HG03521 (cell line): ENCODE measurements at regions not wholly inside any gene's neighbourhood (a gene's known extent, or its start where the extent isn't known, plus 50 kb on each side); places are given as distances from the start of the nearest gene placed in this dataset.

Experiments used
- ATAC-seq: cut with Tn5 transposase; IDR thresholded peaks from one replicate; pipeline ENCODE4 v1.9.1; 2021; ENCODE audit warnings: mild to moderate bottlenecking, moderate library complexity; ENCODE audit not compliant: unreplicated experiment

DNA sequence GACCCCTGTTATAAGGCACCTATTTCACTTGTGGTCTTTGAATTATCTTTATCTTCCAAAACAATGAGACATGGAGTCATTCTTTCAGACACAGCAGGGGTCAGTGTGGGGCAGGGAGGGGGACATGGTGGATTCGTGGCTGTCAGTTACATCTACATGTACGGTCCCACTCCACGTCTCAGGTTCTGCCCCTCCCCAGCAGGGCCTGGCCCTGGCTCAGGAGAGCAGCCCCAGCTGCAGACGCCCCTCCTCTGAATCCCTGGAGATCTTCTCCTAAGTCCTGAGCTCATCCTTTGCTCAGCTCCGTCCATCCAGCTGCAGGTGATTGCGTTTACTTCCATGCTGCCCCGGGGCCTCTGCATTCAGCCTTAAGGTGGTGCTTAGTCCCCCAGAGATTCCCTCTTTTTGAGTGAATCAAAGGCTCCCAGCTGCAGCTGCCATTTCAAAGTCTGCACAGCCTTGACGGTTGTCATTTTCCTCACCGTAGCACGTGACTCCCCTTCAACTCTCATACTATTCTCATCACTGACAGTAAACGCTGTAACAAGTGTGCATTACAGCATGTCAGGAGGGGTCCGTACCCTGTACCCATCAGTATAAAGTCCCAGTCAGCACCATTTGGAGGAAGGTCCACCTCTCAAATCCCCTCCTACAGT lies 113.4 kb upstream of the TCERG1L start:
- ATAC-seq, result no peak

DNA sequence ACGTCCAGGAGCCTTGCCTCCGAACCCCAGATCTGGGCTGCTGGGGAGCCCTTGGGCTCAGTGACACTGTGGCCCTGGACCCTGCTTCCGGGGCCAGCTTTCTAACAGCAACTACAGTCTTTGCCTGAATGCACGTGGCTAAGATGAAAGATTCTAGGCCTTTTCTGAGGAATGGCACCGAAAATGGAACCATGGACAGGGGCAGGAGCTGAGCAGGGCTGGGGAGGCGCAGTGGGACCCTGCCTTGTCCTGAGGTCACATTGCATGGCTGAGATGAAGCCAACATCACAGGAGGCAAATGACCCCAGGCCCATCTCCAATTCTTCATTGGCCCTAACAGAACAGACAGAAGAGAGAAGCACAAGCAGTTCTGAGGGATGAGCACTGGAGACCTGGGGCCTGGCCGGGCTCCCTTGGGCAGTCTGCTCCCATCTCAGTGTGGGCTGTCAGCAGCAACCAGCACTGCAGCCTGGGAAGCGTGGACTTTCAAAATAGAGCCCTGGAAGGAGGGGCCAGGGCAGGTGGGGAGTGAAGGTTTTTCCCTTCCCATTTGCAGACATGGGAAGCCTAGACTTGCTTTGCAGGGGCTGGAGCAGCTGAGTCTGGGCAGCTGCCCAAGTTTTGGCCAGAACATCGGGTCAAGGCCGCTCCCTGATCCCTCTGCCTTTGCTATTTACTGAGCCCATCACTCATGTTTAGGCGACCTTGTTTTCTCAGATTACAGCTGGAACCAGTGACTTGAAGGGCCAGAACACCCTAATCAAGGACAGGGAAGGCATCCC lies 114.4 kb upstream of the TCERG1L start:
- ATAC-seq, result no peak

DNA sequence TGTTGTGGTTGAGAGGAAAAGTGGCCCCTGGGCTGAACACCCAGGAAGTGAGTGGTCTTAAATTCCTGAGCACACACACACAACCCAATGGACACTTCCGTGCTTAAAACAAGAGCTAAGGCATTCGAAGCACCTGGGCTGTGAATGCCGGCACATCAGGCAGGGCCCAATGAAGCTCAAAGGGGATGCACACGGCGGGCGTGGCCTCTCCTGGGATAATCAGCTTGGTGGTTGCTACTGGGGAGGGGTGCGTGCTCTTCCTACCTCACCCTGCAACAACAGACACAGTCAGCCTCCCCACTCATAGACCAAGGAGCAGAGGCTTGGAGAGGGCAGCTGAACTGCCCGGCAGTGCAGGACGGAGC lies 115.0 kb upstream of the TCERG1L start:
- ATAC-seq, result no peak

DNA sequence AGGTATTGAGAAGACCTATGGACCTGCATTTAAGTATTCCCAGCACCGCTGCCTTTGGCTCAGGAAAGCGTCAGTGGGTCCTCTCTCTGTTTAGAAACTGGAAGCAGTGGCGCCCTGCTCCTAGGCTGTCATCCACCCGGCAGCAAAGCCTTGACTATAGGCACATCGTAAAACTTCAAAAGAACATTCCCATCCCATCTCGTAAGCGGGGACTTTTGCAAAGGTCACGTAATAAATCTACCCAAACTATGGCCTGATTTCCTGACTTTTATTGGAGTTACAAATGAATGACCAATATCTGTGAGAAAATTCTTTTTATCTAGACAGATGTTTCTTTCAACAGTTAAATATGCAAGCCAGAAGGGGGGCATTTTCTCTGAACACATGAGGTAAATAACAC lies 115.8 kb upstream of the TCERG1L start:
- no peak for ATAC-seq

DNA sequence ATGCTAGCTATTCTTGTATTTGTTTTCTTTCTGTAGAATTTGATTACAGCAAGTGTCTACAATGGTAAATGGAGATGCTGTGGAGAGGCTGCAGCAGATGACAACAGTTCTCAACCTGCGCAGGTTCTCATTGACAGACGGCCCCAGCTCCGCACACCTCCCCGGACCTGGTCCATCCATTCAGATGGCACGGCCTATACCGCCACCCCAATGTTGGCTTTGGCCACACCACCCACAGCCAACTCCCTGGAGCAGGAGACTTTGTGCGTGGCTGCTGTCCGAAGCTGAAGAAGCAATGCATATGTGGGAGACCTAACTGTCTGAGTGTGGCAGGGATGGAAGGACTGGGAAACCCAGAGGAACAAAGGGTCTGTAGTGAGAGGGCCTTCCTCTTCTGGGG lies 116.4 kb upstream of the TCERG1L start:
- ATAC-seq, result no peak

DNA sequence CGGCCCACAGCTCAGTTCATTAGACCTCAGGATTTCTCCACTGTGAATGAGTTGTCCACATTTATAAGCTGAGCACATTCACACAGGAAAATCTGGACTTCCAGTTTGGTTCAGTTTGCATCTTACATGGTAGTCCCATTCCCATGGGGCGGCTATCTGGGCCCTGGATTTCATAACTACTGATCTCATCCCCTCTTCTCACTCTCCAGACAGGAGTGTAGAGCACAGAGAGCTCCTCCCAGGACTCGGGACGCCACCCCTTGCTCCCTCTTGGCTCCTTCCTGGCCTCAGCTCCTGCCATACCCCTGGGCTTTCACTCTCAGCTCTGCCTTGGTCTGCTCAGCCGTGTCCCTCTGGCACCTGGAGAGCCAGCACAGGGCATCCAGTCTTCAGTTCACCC lies 117.6 kb upstream of the TCERG1L start:
- no peak for ATAC-seq

DNA sequence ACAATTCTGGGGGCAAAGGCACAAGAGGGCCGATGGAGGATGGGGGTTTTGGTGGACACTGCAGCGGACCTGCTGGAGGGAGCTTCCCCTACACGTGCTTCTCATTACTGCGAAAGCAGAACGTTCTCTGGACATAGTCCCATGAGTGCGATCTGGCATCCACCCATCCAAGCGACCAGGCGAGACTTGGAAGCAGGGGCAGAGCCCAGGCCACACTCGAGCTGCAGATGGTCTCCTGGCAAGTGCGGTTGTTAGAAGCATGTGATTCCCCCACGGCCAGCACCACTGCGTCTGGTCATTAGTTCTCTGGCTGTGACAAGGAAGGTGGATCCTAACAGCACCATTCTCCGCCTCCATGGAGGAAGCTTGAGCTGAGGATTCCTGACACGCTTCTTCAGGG lies 118.4 kb upstream of the TCERG1L start:
- ATAC-seq, result no peak

DNA sequence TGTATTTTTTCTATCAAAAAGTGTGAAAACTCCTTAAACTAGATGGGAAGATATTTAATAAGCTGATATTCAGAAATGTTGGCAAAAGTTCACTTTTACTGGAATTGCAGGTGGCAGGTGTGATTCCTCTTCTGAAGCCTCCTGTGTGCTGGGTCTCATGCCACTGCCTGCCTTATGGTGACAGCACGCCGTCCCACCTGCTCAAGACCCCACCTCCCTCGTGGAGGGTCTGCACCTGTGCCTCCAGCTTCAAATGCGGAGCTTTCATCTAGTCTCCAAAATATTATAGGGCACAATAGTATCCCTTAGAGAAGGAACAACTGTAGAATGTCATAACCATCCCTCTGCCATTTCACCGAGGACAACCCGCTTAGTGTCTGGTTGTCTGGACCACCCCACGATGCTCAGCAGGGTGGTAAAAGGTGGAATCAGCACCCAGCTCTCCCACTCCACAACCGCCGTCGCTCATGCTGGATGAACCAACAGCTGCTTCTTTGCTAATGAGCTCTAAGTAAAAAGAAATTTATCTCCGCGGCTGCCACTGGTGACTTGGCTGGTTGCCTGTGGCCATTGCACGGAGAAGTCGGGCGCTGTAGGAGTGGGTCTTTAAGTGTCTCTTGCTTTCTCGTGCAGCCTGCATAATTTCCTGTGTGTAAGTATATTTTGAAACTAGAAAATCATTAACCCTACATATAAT lies 119.3 kb upstream of the TCERG1L start:
- no peak for ATAC-seq

DNA sequence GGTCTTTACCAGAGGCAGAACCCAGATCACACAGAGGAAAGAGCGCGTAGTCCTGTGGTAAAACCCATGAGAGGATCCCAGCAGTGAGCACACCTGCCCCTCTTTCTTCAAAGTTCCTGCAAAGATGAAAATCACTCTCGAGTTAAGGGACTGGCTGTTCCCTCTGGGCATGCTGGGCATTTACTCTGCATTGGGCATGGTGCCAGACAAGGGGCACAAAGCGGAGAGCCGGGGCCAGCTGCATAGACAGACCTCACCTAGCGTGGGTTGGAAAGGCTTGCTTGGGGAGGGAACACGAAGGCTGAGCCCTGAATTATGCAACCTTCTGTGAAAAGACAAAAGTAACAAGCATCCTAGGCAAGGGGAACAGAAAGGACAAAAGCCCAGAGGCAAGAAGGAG lies 120.0 kb upstream of the TCERG1L start:
- ATAC-seq, result no peak

DNA sequence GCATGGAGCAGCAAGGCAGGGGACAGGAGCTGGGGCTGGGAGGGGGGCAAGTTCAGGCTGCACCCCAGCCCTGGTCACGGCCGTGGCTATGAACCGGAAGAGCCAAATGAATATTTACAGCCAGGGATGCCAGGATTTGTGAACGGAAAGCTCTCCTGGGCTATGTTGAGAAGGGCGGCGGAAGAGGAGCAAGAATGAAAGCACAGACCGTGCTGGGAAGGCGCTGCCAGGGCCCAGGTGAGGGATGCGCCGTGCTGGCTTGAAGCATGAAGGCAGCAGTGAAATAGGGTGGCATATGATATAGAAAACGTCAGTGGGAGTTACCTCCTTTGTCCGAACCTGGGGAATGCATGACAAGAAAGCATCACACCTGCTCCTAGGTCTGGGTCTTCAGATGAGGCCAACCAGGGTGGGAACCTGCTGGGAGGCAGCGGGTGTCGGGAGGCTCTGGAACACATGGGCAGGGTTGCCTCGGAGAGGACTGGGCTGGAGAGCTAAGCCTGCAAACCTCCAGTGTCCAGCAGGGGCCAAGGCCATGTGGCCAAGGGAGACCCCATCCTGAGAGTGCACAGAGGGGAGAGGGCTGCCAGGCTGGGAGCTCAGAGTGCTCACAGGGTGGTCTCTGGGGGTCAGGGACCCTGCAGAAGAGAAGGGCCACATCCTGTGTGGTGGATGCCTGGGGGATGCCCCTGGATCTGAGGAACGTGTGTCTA lies 120.6 kb upstream of the TCERG1L start:
- ATAC-seq, result no peak

DNA sequence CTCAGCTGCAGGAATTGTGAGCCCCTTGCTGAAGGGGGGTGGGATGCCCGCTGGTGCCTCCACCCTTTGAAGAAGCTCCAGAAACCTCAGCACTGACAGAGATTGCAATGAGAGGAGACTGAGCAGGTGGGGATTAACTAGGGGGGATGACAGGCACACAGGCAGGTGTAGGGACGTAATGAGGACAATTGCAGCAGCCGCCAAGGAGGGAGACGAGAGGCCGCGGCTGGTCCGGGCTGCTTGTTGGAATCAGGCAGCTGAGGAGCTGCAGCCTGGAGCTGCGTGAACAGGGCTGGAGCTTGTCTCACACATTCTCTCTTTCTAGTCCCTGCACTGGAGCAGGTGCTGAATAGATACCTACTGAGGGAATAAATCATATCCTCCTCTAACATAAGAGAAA lies 122.0 kb upstream of the TCERG1L start:
- no peak for ATAC-seq

DNA sequence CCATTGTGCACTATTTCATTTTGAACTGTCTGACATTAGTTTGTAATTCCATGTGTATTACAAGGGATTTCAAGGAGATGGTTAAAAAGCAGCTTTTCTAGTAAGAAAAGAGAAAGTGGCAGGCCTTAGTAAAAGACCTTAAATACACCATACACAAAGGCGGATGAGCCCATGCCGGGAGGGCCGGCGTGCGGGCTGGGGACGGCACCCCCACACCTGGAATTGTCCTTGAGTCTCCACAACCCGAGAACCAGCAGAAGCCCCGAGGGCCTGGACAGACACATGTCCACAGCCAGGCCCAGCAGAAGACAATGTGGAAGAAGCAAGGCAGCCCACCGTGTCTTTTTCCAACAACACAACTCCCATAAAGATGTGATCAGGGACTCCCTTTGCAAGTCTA lies 123.7 kb upstream of the TCERG1L start:
- no peak for ATAC-seq

DNA sequence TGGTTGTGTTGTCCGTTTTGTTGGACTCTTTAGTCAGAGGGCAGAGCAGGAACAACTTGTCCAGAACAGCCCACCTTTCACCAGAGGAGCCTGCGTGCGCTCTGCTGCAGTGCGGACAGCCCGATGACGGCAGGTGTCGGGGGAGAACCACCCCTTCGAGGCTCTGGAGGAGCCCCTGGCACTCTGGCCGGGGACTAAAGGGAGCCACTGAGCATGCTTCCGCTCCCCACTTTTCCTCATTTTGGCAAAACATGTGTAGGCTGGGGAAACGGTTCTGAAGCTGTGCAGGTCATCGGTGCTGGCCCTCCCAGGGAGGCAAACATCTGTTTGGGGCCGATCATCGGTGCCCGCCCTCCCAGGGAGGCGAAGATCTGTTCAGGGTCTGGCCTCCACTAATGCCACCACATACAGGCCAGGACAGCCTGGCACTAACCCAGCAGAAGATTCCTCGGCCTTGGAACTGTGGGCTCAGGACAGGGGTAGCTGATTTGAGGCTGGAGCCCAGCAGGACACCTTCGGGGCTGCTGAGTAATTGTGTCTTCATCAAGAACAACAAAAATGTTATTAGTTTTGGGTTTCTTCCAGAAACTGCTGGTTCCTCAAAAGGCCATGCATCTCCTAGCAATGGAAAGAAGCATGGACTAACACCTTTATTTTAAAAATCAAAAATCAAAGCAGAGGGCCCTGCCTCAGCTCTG lies 124.4 kb upstream of the TCERG1L start:
- no peak for ATAC-seq

DNA sequence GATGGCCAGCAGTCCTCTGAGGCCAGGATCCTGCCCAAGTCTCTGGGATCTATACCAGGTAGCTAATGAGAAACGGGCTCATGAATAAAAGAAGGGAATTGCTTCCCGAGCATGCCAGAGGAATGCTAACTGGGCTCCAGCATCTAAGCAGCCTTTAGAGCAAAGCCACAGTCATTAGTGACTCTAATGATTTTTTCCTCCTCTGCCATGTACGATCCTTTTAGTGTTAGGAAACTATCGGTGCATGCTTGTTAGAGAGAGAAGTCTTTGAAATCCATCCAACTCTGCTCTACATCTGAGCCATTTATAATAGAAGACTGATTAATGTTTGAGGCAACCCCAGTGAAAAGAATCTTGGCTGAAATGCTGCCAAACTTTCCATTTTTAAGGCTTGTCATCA lies 124.9 kb upstream of the TCERG1L start:
- no peak for ATAC-seq

DNA sequence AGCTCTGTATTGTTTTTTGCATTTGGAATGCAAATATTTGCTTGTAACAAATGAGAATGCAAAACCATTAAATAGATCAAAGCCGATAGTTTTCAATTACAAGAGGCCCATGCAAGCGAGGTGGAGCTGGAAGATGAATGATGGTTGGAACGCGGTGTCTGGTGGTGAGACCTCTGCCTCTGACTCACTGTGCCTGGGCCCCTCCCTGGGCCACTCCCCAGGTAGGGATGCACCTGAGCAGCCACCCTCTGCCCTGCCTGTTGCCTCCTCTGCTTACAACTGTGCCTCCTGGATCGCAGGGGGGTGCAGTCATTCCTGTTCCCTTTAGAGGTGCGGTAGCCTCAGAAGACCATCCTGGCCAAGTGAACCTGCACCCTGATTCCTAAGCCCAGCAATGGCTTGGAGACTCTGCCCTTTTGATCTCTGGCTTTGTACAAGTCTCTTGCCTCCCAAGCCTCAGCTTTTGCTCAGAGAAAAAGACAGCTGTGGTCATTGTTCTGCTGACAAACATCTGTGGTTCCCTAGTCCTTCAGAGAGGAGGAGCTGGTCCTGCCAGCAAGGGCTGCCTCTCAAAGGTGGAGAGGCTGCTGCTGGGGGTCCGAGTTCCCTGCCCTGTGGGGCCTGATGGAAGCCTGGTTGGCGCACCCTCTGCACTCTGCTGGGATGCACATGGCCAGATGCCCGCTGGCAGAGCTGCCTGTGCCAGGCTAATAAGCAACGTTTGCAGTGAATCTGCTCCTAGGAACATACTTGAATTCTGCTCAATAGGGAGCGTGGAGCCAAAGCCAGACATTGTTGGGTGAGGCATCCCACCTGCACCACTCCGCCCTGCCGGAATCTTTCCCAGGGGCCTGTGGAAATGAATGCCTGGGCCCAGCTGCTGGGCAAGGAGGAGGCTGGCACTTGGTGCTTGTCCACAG lies 126.3 kb upstream of the TCERG1L start:
- no peak for ATAC-seq

DNA sequence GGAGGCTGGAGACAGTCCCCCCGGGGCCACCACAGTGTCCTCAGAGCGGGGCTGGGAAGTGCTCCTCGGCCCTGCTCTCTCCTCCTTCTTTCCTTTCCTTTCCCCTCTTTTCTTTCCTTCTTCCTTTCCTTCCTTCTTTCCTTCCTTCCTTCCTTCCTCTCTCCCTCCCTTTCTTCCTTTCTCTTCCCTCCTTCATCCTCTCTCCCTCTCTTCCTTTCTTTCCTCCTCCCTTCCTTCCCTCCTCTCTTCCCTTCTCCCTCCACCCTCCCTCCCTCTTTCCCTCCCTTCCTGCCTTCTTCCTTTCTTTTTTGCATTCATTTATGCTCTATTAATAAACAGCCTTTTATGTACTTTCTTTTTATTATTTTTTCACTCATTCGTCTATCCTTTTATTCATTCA lies 127.1 kb upstream of the TCERG1L start:
- ATAC-seq, result no peak

DNA sequence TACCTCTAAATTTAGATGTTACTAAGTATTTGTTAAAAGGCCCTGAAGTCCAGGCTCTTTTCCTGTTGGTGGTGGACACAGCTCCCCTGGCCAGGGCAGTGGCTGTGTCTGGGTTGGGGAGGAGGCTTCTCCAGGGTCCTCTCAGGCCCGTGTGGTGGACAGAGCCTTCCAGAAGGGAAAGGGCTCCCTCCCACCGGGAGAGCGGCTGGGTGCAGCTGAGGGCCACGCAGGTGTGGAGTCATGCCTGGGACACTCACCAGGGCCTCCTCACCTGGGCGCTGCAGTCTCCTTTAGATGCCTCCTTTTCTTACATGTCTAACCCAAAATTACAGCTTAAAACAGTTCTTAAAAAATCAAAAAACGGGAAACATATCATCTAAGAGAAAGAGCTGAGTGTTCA lies 128.2 kb upstream of the TCERG1L start:
- ATAC-seq, result no peak

DNA sequence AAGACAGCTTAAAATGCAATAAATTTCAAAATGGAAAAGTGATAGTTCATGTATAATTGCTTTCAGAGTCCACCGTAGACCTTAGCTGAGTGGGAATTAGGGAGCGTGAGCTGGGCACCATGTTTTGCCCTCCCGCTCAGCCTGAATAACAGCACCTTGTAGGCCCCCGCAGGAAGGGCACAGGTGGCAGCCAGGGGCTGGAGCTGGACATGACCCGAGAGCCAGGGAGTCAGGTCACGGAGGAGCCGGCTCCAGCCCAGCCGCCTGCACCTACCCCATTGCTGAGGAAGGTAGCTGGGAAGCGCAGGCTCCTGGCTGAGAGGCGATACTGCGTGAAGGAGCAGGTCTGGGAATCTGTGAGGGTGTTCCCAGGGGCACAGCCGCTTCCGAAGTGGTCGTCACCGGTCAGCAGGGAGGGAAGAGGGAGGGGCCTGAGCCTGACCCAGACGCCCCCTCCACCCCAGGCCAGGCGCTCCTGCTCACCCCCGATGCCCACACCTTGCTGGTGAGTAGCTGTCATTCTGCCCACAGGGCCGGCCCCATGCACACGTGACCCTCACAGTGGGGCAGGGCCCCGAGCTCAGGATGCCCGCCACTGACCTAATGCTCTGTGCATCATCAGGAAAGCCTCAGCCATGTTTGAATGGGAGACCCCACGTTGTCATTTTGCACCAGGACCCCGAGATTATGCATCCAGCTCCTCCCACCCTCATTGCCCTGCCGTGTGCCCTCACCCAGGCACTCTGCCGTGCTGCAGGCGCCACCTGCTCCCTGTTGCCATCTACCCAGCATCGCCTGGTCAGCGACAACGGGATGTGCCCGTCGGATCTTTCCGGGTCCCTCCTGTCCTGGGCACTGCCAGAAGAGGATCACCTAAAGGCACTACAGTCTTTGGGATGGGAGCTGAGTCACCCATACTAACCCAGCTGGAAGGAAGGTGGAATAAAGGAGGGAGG lies 129.2 kb upstream of the TCERG1L start:
- no peak for ATAC-seq

DNA sequence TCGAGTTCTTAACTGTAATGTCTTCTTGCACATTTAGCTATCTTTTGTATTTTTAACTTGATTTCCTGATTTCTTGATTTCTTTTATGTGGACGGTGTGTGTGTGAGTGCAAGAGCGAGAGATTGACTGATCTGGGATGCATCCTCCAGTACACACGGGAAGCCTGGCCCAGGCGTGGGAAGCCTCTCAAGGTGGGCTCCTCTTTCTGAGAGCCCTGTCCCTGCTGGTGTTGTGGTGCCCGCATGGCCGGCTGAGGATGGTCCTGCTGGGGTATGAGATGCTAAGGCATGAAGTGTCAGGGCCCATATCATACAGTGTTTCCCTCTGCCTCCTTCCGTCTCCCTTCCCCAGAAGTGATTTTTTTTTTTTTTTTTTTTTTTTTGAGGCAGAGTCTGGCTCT lies 130.8 kb upstream of the TCERG1L start:
- no peak for ATAC-seq
